ENCODE measurements at regions not wholly inside any gene's neighbourhood (a gene's known extent, or its start where the extent isn't known, plus 50 kb on each side); places are given as distances from the start of the nearest gene placed in this dataset.

- no peak for TF ChIP-seq POLR2A (IDR thresholded peaks at IDR 0.05; ENCODE audit: low read depth)
- TF ChIP-seq, protein P1, sequence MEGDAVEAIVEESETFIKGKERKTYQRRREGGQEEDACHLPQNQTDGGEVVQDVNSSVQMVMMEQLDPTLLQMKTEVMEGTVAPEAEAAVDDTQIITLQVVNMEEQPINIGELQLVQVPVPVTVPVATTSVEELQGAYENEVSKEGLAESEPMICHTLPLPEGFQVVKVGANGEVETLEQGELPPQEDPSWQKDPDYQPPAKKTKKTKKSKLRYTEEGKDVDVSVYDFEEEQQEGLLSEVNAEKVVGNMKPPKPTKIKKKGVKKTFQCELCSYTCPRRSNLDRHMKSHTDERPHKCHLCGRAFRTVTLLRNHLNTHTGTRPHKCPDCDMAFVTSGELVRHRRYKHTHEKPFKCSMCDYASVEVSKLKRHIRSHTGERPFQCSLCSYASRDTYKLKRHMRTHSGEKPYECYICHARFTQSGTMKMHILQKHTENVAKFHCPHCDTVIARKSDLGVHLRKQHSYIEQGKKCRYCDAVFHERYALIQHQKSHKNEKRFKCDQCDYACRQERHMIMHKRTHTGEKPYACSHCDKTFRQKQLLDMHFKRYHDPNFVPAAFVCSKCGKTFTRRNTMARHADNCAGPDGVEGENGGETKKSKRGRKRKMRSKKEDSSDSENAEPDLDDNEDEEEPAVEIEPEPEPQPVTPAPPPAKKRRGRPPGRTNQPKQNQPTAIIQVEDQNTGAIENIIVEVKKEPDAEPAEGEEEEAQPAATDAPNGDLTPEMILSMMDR (IDR thresholded peaks at IDR 0.05) = no peak
- no peak for TF ChIP-seq EP300 (IDR thresholded peaks at IDR 0.05)
Observed at GRCh38 chr16:65828296-65828695, 538.2 kb upstream of the CDH5 start.
